ENCODE measurements at regions not wholly inside any gene's neighbourhood (a gene's known extent, or its start where the extent isn't known, plus 50 kb on each side); places are given as distances from the start of the nearest gene placed in this dataset.

GRCh38 chr13:112124141-112124540 is 57.2 kb downstream of the SOX1 start:
- H3K36me3 ChIP-seq (ENCODE audit: control insufficient read depth in 1 of 2, insufficient read depth in 2 of 2, low read length in 2 of 2), result no peaks in the 10 kb centered on the region
- H3K4me3 ChIP-seq (ENCODE audit: low read depth in 1 of 2, low read length in 2 of 2), result no peak overlapping the region
- no peak overlapping the region for H3K27ac ChIP-seq (ENCODE audit: low read length)
- no peaks in the 10 kb centered on the region for H3K4me1 ChIP-seq (ENCODE audit: control insufficient read depth in 1 of 2, insufficient read depth in 2 of 2, low read length in 2 of 2)
- peaks cover 4% of the 10 kb centered on the region for H3K27me3 ChIP-seq (ENCODE audit: low read depth, low read length)
- H3K9me3 ChIP-seq (ENCODE audit: control insufficient read depth in 1 of 2, low read length in 2 of 2), result no peaks in the 10 kb centered on the region

- H3K9me3 ChIP-seq (ENCODE audit: control insufficient read depth in 1 of 2, low read length in 2 of 2), result no peaks in the 10 kb centered on the region
- H3K36me3 ChIP-seq (ENCODE audit: control insufficient read depth in 1 of 2, insufficient read depth in 2 of 2, low read length in 2 of 2), result no peaks in the 10 kb centered on the region
- no peaks in the 10 kb centered on the region for H3K4me1 ChIP-seq (ENCODE audit: control insufficient read depth in 1 of 2, insufficient read depth in 2 of 2, low read length in 2 of 2)
- H3K27me3 ChIP-seq (ENCODE audit: low read depth, low read length), result peaks cover 10% of the 10 kb centered on the region
- H3K27ac ChIP-seq (ENCODE audit: low read length), result no peak overlapping the region
- no peak overlapping the region for H3K4me3 ChIP-seq (ENCODE audit: low read depth in 1 of 2, low read length in 2 of 2)
These were observed 60.8 kb downstream of the SOX1 start for GRCh38 chr13:112127564-112128330.

GRCh38 chr13:112128331-112128610 is 61.3 kb downstream of the SOX1 start:
- H3K27ac ChIP-seq (ENCODE audit: low read length), result no peak overlapping the region
- no peaks in the 10 kb centered on the region for H3K9me3 ChIP-seq (ENCODE audit: control insufficient read depth in 1 of 2, low read length in 2 of 2)
- H3K27me3 ChIP-seq (ENCODE audit: low read depth, low read length), result peaks cover 10% of the 10 kb centered on the region
- H3K4me1 ChIP-seq (ENCODE audit: control insufficient read depth in 1 of 2, insufficient read depth in 2 of 2, low read length in 2 of 2), result no peaks in the 10 kb centered on the region
- no peak overlapping the region for H3K4me3 ChIP-seq (ENCODE audit: low read depth in 1 of 2, low read length in 2 of 2)
- H3K36me3 ChIP-seq (ENCODE audit: control insufficient read depth in 1 of 2, insufficient read depth in 2 of 2, low read length in 2 of 2), result no peaks in the 10 kb centered on the region

GRCh38 chr13:112130418-112130817 is 63.5 kb downstream of the SOX1 start:
- Histone ChIP-seq H3K36me3 (ENCODE audit: control insufficient read depth in 1 of 2, insufficient read depth in 2 of 2, low read length in 2 of 2) (no peaks in the 10 kb centered on the region), H3K4me1 (ENCODE audit: control insufficient read depth in 1 of 2, insufficient read depth in 2 of 2, low read length in 2 of 2) (no peaks in the 10 kb centered on the region), H3K9me3 (ENCODE audit: control insufficient read depth in 1 of 2, low read length in 2 of 2) (no peaks in the 10 kb centered on the region), H3K27me3 (ENCODE audit: low read depth, low read length) (peaks cover 16% of the 10 kb centered on the region), H3K4me3 (ENCODE audit: low read depth in 1 of 2, low read length in 2 of 2) (no peak overlapping the region), H3K27ac (ENCODE audit: low read length) (no peak overlapping the region)

DNA sequence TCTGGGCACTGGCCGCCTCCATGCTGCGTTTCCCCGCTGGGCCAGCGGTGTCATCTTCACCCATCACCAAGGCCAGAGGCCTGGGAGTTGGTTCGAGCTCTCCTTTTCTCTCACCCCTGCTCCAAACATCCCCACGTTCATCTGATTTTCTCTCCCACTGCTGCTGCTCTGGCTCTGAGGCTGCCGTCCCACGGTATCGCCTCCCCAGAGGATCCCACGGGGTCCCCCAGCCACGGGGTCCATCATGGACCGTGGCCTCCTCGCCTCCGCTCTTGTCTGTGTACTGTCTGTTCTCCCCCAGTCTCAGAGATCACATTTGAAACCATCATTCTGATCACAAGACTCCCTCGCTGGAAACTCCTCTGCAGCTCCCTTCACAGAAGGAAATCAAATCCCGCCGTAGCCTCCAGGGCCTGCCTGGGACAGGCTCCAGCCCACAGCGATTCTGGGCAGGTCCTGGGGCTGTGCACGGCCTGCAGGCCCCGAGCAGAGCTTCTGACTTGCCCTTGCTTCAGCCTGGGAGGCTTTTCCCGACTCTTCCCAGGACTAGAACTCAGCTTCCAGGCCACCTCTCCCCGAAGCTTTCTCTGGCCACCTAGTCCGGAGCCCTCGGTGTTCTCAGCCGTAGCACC is 64.2 kb downstream of the SOX1 start:
- H3K36me3 ChIP-seq (ENCODE audit: control insufficient read depth in 1 of 2, insufficient read depth in 2 of 2, low read length in 2 of 2), result no peaks in the 10 kb centered on the region
- H3K4me1 ChIP-seq (ENCODE audit: control insufficient read depth in 1 of 2, insufficient read depth in 2 of 2, low read length in 2 of 2), result no peaks in the 10 kb centered on the region
- H3K9me3 ChIP-seq (ENCODE audit: control insufficient read depth in 1 of 2, low read length in 2 of 2), result no peaks in the 10 kb centered on the region
- no peak overlapping the region for H3K27ac ChIP-seq (ENCODE audit: low read length)
- peaks cover 14% of the 10 kb centered on the region for H3K27me3 ChIP-seq (ENCODE audit: low read depth, low read length)
- H3K4me3 ChIP-seq (ENCODE audit: low read depth in 1 of 2, low read length in 2 of 2), result no peak overlapping the region

GRCh38 chr13:112131713-112132113 is 64.8 kb downstream of the SOX1 start:
- H3K27me3 ChIP-seq (ENCODE audit: low read depth, low read length), result peaks cover 12% of the 10 kb centered on the region
- no peaks in the 10 kb centered on the region for H3K36me3 ChIP-seq (ENCODE audit: control insufficient read depth in 1 of 2, insufficient read depth in 2 of 2, low read length in 2 of 2)

DNA sequence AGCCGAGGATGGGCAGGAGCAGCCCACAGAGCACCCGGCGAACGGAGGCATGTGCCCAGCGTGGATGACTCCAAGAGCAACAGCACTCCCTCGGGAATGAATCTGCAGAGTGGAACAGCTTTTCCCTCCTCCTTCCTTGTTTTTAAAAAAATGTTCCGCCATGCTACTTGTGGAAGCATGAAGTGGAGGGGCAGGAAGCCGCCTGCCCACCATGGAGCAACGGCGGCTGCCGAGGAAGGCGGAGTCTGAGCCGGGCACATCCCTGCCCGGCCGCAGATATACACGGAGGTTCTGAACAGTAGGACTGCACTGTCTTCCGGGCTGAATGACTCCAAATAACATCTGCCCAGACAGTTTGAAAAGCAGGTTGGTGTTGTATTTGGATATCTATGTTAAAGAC is 65.2 kb downstream of the SOX1 start:
- no peak overlapping the region for H3K27ac ChIP-seq (ENCODE audit: low read length)
- H3K9me3 ChIP-seq (ENCODE audit: control insufficient read depth in 1 of 2, low read length in 2 of 2), result no peaks in the 10 kb centered on the region
- peaks cover 12% of the 10 kb centered on the region for H3K27me3 ChIP-seq (ENCODE audit: low read depth, low read length)
- no peaks in the 10 kb centered on the region for H3K36me3 ChIP-seq (ENCODE audit: control insufficient read depth in 1 of 2, insufficient read depth in 2 of 2, low read length in 2 of 2)
- H3K4me1 ChIP-seq (ENCODE audit: control insufficient read depth in 1 of 2, insufficient read depth in 2 of 2, low read length in 2 of 2), result no peaks in the 10 kb centered on the region
- H3K4me3 ChIP-seq (ENCODE audit: low read depth in 1 of 2, low read length in 2 of 2), result no peak overlapping the region

More at GRCh38 chr13:112131713-112132113, 64.8 kb downstream of the SOX1 start:
- no peak overlapping the region for H3K27ac ChIP-seq (ENCODE audit: low read length)
- H3K4me1 ChIP-seq (ENCODE audit: control insufficient read depth in 1 of 2, insufficient read depth in 2 of 2, low read length in 2 of 2), result no peaks in the 10 kb centered on the region
- no peak overlapping the region for H3K4me3 ChIP-seq (ENCODE audit: low read depth in 1 of 2, low read length in 2 of 2)
- no peaks in the 10 kb centered on the region for H3K9me3 ChIP-seq (ENCODE audit: control insufficient read depth in 1 of 2, low read length in 2 of 2)

GRCh38 chr13:112132619-112133018 is 65.7 kb downstream of the SOX1 start:
- no peaks in the 10 kb centered on the region for H3K36me3 ChIP-seq (ENCODE audit: control insufficient read depth in 1 of 2, insufficient read depth in 2 of 2, low read length in 2 of 2)
- H3K9me3 ChIP-seq (ENCODE audit: control insufficient read depth in 1 of 2, low read length in 2 of 2), result no peaks in the 10 kb centered on the region
- peaks cover 12% of the 10 kb centered on the region for H3K27me3 ChIP-seq (ENCODE audit: low read depth, low read length)
- no peaks in the 10 kb centered on the region for H3K4me1 ChIP-seq (ENCODE audit: control insufficient read depth in 1 of 2, insufficient read depth in 2 of 2, low read length in 2 of 2)
- H3K4me3 ChIP-seq (ENCODE audit: low read depth in 1 of 2, low read length in 2 of 2), result no peak overlapping the region
- no peak overlapping the region for H3K27ac ChIP-seq (ENCODE audit: low read length)

DNA sequence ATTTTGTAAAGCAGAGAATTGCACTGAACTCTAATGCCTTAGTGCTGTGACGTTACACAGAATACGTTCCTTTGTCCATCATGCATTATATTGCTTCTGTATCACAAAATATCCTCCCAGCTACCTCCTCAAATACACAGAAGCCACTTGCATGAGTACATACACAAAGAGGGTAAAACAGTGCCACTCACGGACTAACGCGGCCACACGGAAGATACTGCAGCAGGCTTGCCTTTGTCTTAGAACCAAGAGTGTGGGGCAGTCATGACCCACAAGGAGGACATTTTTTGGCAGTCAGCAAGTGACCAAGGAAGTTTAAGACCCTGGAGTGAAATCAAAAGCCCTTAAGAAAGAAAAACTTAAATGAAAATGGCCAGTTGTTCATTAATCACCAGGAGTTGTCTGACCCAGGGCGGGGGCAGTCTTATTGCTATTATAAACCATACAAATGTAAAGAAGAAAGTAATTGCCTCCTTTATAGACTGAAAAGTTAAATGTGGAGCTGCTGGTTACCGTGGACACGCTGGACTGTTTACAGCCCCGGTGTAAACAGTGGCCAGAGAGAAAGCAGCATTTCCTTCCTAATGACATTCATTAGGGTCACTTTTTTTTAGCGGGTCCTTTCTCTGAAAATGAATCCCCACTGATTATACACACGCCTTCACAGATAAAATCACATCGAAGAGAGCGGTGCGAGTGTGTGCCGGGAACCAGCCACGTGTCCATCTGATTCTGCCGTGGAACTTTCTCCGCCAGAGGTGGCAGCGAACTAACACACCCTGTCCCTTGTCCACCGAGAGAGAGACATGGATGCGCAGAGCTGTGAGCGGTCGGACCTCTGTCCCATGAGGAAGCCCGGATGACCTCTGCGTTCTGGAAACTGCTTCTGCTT is 66.8 kb downstream of the SOX1 start:
- Histone ChIP-seq H3K4me1 (ENCODE audit: control insufficient read depth in 1 of 2, insufficient read depth in 2 of 2, low read length in 2 of 2) (no peaks in the 10 kb centered on the region), H3K9me3 (ENCODE audit: control insufficient read depth in 1 of 2, low read length in 2 of 2) (no peaks in the 10 kb centered on the region), H3K27me3 (ENCODE audit: low read depth, low read length) (peaks cover 12% of the 10 kb centered on the region), H3K27ac (ENCODE audit: low read length) (no peak overlapping the region), H3K36me3 (ENCODE audit: control insufficient read depth in 1 of 2, insufficient read depth in 2 of 2, low read length in 2 of 2) (no peaks in the 10 kb centered on the region), H3K4me3 (ENCODE audit: low read depth in 1 of 2, low read length in 2 of 2) (no peak overlapping the region)

DNA sequence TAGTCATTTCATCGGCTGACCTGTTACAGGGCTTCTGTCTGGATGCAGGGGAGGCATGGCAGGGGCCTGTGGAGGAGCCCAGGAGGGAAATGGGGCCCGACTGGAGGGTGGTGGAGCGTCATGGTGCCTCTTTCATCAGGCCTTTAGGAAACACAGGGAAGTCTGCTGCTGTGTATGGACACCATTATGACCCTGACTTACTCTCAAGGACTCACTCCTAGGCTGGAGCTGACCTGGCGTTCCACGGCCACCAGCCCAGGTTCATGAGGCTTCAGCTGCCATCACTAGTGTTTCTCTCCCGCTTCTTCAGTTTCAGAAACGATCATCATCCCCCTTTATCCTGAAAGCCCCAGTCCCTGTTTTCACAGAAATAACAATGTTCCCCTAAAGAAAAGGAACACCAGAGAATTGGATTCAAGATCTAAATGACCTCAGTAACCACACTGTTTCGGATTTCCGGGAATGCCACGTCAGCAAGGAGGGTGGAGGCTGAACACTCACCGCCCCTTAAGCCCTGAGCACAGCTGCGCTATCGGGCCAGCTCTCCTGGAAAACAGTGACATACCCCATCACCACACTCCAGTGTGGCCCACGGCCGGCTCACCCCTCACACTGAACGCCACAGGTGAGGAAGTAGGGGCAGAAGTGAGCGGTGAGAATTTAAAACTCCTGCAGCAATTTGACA is 67.6 kb downstream of the SOX1 start:
- H3K27me3 ChIP-seq (ENCODE audit: low read depth, low read length), result peaks cover 12% of the 10 kb centered on the region
- no peaks in the 10 kb centered on the region for H3K4me1 ChIP-seq (ENCODE audit: control insufficient read depth in 1 of 2, insufficient read depth in 2 of 2, low read length in 2 of 2)
- no peaks in the 10 kb centered on the region for H3K36me3 ChIP-seq (ENCODE audit: control insufficient read depth in 1 of 2, insufficient read depth in 2 of 2, low read length in 2 of 2)
- no peak overlapping the region for H3K27ac ChIP-seq (ENCODE audit: low read length)
- no peaks in the 10 kb centered on the region for H3K9me3 ChIP-seq (ENCODE audit: control insufficient read depth in 1 of 2, low read length in 2 of 2)
- no peak overlapping the region for H3K4me3 ChIP-seq (ENCODE audit: low read depth in 1 of 2, low read length in 2 of 2)

- H3K4me1 ChIP-seq (ENCODE audit: control insufficient read depth in 1 of 2, insufficient read depth in 2 of 2, low read length in 2 of 2), result no peaks in the 10 kb centered on the region
These were observed 69.1 kb downstream of the SOX1 start for GRCh38 chr13:112136095-112136494.

More at GRCh38 chr13:112136095-112136494, 69.1 kb downstream of the SOX1 start:
- Histone ChIP-seq H3K36me3 (ENCODE audit: control insufficient read depth in 1 of 2, insufficient read depth in 2 of 2, low read length in 2 of 2) (no peaks in the 10 kb centered on the region), H3K9me3 (ENCODE audit: control insufficient read depth in 1 of 2, low read length in 2 of 2) (no peaks in the 10 kb centered on the region), H3K27ac (ENCODE audit: low read length) (no peak overlapping the region), H3K4me3 (ENCODE audit: low read depth in 1 of 2, low read length in 2 of 2) (no peak overlapping the region), H3K27me3 (ENCODE audit: low read depth, low read length) (peaks cover 12% of the 10 kb centered on the region)

All from muscle layer of duodenum (tissue), 2 donors.